ENCODE measurements at regions not wholly inside any gene's neighbourhood (a gene's known extent, or its start where the extent isn't known, plus 50 kb on each side); places are given as distances from the start of the nearest gene placed in this dataset.

DNA sequence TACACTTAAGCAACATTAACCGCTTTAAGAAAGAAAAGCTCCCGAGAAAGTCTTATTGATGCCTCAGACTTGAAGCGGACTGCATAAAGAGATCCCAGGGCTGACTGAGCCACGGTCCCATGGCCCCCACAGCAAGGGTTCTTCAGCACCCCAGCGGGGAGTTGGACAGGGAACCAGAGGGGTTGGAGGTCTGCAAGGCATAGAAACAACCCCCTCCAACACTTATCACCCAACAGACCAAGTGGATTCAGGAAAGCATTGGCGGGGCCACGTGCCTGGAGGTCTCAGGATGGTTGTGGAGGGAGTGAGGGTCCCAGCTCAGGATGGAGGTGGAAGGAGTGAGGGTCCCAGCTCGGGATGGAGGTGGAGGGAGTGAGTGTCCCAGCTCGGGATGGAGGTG is 143.7 kb upstream of the IRX2 start:
- TF ChIP-seq CTCF (IDR thresholded peaks at IDR 0.05) = no peak
- no peak for TF ChIP-seq POLR2A (IDR thresholded peaks at IDR 0.05)

All from thyroid gland (tissue), 4 donors.